Bronchial epithelial cell (primary cell): ENCODE measurements at regions not wholly inside any gene's neighbourhood (a gene's known extent, or its start where the extent isn't known, plus 50 kb on each side); places are given as distances from the start of the nearest gene placed in this dataset.

Experiments
- DNase-seq: peaks from one replicate; pipeline ENCODE4 v3.0.0-alpha.2; 2010; ENCODE audit warnings: low read depth
- FAIRE-seq: peaks from 2 replicates; lab custom pipeline; 2011; peaks lifted over from hg19 to GRCh38; lab: Jason Lieb, UNC
- H3K27me3 ChIP-seq: 2 replicates; pipeline ENCODE4 v1.5.1; 2011; ENCODE audit warnings: low read length; ENCODE audit not compliant: control insufficient read depth, insufficient read depth
- H3K36me3 ChIP-seq: 2 replicates; pipeline ENCODE4 v1.5.1; 2011; ENCODE audit warnings: low read length; ENCODE audit not compliant: control insufficient read depth, insufficient read depth
- H3K4me3 ChIP-seq: 2 replicates; pipeline ENCODE4 v1.5.1; 2011; ENCODE audit warnings: mild to moderate bottlenecking, low read depth, low read length, control low read depth
- CTCF ChIP-seq: IDR thresholded peaks from 2 replicates; pipeline ENCODE4 v1.5.1; 2011; ENCODE audit warnings: mild to moderate bottlenecking, moderate library complexity, low read length, control low read depth, inconsistent platforms; ENCODE audit not compliant: insufficient read depth, severe bottlenecking

GRCh38 chr3:168524129-168524528, 428.4 kb upstream of the GOLIM4 start:
- Histone ChIP-seq H3K27me3 (no peaks in the 10 kb centered on the region), H3K4me3 (no peak overlapping the region), H3K36me3 (no peaks in the 10 kb centered on the region)
- no peak for FAIRE-seq
- no peak for DNase-seq
- no peak for TF ChIP-seq CTCF

- FAIRE-seq (peak; percentile 28), DNase-seq (peak; percentile 49)
These were observed 421.7 kb upstream of the GOLIM4 start for GRCh38 chr3:168517249-168518071.

GRCh38 chr3:168514252-168514651, 418.5 kb upstream of the GOLIM4 start:
- Histone ChIP-seq H3K4me3 (no peak overlapping the region), H3K27me3 (no peaks in the 10 kb centered on the region), H3K36me3 (no peaks in the 10 kb centered on the region)
- no peak for TF ChIP-seq CTCF
- no peak for DNase-seq
- no peak for FAIRE-seq

More at GRCh38 chr3:168517249-168518071, 421.7 kb upstream of the GOLIM4 start:
- Histone ChIP-seq H3K4me3 (no peak overlapping the region), H3K27me3 (no peaks in the 10 kb centered on the region), H3K36me3 (no peaks in the 10 kb centered on the region)
- no peak for TF ChIP-seq CTCF

GRCh38 chr3:168512802-168513201, 417.1 kb upstream of the GOLIM4 start:
- TF ChIP-seq CTCF, result no peak
- Histone ChIP-seq H3K4me3 (no peak overlapping the region), H3K27me3 (no peaks in the 10 kb centered on the region), H3K36me3 (no peaks in the 10 kb centered on the region)
- DNase-seq, result no peak
- no peak for FAIRE-seq

GRCh38 chr3:168511428-168512014, 415.8 kb upstream of the GOLIM4 start:
- no peaks in the 10 kb centered on the region for H3K36me3 ChIP-seq
- no peak overlapping the region for H3K4me3 ChIP-seq
- FAIRE-seq (no peak), DNase-seq (peak; percentile 10)
- TF ChIP-seq CTCF, result peak; percentile 60
- H3K27me3 ChIP-seq, result no peaks in the 10 kb centered on the region
